ENCODE measurements at regions not wholly inside any gene's neighbourhood (a gene's known extent, or its start where the extent isn't known, plus 50 kb on each side); places are given as distances from the start of the nearest gene placed in this dataset.

DNA sequence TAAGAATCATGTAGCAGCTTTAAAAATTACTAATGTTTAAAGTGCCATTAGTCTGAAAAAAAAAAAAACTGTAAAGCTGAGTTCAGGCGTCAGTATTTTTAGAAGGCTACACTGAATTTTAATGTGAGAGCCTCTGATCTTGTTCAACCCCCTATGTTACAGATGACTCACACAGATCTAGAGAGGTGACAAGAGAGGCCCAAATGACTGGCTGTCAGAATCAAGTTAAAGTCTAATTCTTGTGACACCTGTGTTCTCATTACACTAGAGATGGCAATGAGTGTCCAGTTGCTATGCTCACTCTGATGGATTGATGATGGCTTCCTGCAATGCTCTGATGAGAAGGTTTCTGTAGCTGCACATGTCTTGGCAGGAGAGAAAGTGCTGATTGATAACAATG is 203.5 kb upstream of the OBI1 start:
- BruUV-seq (replicated peaks) = no TSS peak
- CTCF ChIA-PET = no interaction called here
- Mint-ChIP-seq H3K27me3 (ENCODE audit: unreplicated experiment) (no peaks in the 10 kb centered on the region), H3K27ac (ENCODE audit: unreplicated experiment) (no peak overlapping the region), H3K4me1 (ENCODE audit: low read depth, unreplicated experiment) (no peaks in the 10 kb centered on the region), H3K4me3 (ENCODE audit: low read depth, unreplicated experiment) (no peak overlapping the region), H3K36me3 (ENCODE audit: insufficient read depth, unreplicated experiment) (no peaks in the 10 kb centered on the region), H3K9me3 (ENCODE audit: low read depth, unreplicated experiment) (no peaks in the 10 kb centered on the region)
- intact Hi-C loops (cut with micrococcal nuclease; ENCODE audit: unreplicated experiment) = no loop called here
- TF ChIP-seq, protein P1, sequence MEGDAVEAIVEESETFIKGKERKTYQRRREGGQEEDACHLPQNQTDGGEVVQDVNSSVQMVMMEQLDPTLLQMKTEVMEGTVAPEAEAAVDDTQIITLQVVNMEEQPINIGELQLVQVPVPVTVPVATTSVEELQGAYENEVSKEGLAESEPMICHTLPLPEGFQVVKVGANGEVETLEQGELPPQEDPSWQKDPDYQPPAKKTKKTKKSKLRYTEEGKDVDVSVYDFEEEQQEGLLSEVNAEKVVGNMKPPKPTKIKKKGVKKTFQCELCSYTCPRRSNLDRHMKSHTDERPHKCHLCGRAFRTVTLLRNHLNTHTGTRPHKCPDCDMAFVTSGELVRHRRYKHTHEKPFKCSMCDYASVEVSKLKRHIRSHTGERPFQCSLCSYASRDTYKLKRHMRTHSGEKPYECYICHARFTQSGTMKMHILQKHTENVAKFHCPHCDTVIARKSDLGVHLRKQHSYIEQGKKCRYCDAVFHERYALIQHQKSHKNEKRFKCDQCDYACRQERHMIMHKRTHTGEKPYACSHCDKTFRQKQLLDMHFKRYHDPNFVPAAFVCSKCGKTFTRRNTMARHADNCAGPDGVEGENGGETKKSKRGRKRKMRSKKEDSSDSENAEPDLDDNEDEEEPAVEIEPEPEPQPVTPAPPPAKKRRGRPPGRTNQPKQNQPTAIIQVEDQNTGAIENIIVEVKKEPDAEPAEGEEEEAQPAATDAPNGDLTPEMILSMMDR (IDR thresholded peaks at IDR 0.05; ENCODE audit: unreplicated experiment) = no peak
- no peak for DNase-seq

DNA sequence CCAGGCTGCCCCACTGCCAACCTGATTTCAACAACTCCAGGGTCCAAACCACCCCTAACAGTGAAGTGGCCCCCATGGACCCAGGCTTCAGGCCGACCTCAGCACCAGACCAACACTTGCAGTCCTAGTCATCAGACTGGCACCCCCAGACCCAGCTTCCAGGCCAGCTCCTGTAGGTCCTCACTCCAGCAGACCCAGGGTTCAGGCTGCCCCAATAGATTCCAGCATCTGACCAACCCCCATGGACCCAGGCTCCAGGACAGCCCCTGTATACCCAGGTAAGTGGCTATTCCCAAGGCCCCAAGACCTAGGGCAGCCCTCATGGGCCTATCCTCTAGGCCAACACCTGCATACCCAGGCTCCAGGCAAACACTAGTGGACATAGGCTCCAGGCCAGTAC is 193.8 kb upstream of the OBI1 start:
- Mint-ChIP-seq H3K27me3 (ENCODE audit: unreplicated experiment) (no peaks in the 10 kb centered on the region), H3K4me3 (ENCODE audit: low read depth, unreplicated experiment) (no peak overlapping the region), H3K27ac (ENCODE audit: unreplicated experiment) (no peak overlapping the region), H3K36me3 (ENCODE audit: insufficient read depth, unreplicated experiment) (no peaks in the 10 kb centered on the region), H3K4me1 (ENCODE audit: low read depth, unreplicated experiment) (no peaks in the 10 kb centered on the region), H3K9me3 (ENCODE audit: low read depth, unreplicated experiment) (no peaks in the 10 kb centered on the region)
- TF ChIP-seq, protein P1 (IDR thresholded peaks at IDR 0.05; ENCODE audit: unreplicated experiment) = no peak
- BruUV-seq (replicated peaks) = no TSS peak
- intact Hi-C loops (cut with micrococcal nuclease; ENCODE audit: unreplicated experiment) = no loop called here
- DNase-seq = no peak
- CTCF ChIA-PET = no interaction called here

DNA sequence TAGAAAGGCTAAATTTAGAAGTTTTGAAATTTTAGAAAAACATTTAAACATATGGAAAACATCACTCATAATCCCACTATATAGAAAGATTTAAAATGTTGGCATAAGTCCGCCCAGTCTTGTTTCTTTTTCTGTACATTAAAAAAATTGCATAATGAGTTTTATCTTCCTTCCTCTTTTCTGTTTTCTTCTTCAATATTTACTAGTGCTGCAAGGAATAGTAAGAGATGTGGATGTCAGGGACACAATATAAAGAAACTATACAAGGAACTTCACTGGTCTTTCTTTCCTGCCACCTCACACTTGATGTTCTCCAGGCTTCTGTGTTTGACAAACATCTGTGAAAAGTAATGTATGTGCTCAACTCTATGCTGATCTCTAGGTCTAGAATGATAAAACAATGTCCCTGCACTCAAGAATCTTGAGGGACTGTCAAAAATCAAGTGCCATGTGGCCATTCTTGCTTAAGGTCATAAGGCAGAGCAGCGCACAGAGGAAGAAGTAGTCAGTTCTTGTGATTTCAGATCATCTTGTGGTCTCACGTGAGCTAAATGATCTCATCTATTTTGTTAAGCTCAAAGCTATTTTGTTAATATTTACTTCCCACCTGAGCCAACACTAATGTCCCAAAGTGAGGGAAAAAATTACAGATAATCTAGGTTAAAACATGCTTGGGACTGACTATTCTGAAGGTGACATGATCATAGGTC is 186.9 kb upstream of the OBI1 start:
- intact Hi-C loops (cut with micrococcal nuclease; ENCODE audit: unreplicated experiment) = no loop called here
- Mint-ChIP-seq H3K4me3 (ENCODE audit: low read depth, unreplicated experiment) (no peak overlapping the region), H3K27ac (ENCODE audit: unreplicated experiment) (no peak overlapping the region), H3K36me3 (ENCODE audit: insufficient read depth, unreplicated experiment) (no peaks in the 10 kb centered on the region), H3K4me1 (ENCODE audit: low read depth, unreplicated experiment) (no peaks in the 10 kb centered on the region), H3K9me3 (ENCODE audit: low read depth, unreplicated experiment) (no peaks in the 10 kb centered on the region), H3K27me3 (ENCODE audit: unreplicated experiment) (no peaks in the 10 kb centered on the region)
- BruUV-seq (replicated peaks) = no TSS peak
- DNase-seq = no peak
- TF ChIP-seq, protein P1 (IDR thresholded peaks at IDR 0.05; ENCODE audit: unreplicated experiment) = no peak
- CTCF ChIA-PET = no interaction called here

DNA sequence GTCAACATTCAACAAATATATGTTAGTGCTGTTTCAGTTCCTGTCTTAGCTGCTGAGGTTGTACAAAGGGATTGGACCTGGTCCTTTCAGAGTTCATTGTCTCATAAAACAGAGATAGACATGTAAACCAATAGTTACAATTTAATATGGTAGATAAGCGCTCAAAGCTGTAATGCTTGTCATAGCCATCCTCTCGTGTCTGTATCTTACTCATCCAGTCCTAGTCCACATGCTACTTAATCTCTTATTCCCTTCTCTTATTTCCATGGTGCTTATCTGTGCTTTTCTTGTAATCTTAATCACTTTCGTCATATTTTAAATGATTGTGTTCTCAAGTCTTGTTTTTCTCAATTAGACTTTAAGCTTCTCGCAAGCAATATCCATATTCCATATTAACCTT is 185.2 kb upstream of the OBI1 start:
- TF ChIP-seq, protein P1 (IDR thresholded peaks at IDR 0.05; ENCODE audit: unreplicated experiment) = no peak
- no peak for DNase-seq
- no TSS peak for BruUV-seq (replicated peaks)
- no peak overlapping the region for H3K27ac Mint-ChIP-seq (ENCODE audit: unreplicated experiment)
- H3K27me3 Mint-ChIP-seq (ENCODE audit: unreplicated experiment) = no peaks in the 10 kb centered on the region
- no peaks in the 10 kb centered on the region for H3K9me3 Mint-ChIP-seq (ENCODE audit: low read depth, unreplicated experiment)
- no peak overlapping the region for H3K4me3 Mint-ChIP-seq (ENCODE audit: low read depth, unreplicated experiment)
- H3K4me1 Mint-ChIP-seq (ENCODE audit: low read depth, unreplicated experiment) = no peaks in the 10 kb centered on the region
- CTCF ChIA-PET = no interaction called here
- intact Hi-C loops (cut with micrococcal nuclease; ENCODE audit: unreplicated experiment) = no loop called here
- H3K36me3 Mint-ChIP-seq (ENCODE audit: insufficient read depth, unreplicated experiment) = no peaks in the 10 kb centered on the region
